H1 (cell line): ENCODE measurements at regions not wholly inside any gene's neighbourhood (a gene's known extent, or its start where the extent isn't known, plus 50 kb on each side); places are given as distances from the start of the nearest gene placed in this dataset.

Source experiments
- ATF3 ChIP-seq: IDR thresholded peaks from 2 replicates; pipeline ENCODE4 v1.6.1; 2011; ENCODE audit warnings: low read depth, mild to moderate bottlenecking, low read length; ENCODE audit not compliant: insufficient read depth
- BRCA1 ChIP-seq: IDR thresholded peaks from 2 replicates; pipeline ENCODE4 v1.6.1; 2012; ENCODE audit warnings: low read depth, low read length, improper control_type of control experiment
- KDM4A ChIP-seq: IDR thresholded peaks from one replicate; pipeline ENCODE4 v1.7.1; 2012; ENCODE audit warnings: low read depth, mild to moderate bottlenecking, moderate library complexity, low read length, inconsistent platforms; ENCODE audit not compliant: severe bottlenecking
- SIN3A ChIP-seq, 2 experiments: IDR thresholded peaks in 1 of 2; conservative IDR thresholded peaks in 1 of 2; 2 replicates each; pipeline ENCODE4 v1.6.1; 2011 to 2012; ENCODE audit warnings: low read length in 2 of 2, improper control_type of control experiment in 1 of 2, low read depth in 1 of 2, mild to moderate bottlenecking in 1 of 2
- SP2 ChIP-seq: IDR thresholded peaks from 2 replicates; pipeline ENCODE4 v1.6.1; 2012; ENCODE audit warnings: mild to moderate bottlenecking, low read length, inconsistent platforms

GRCh38 chr6:88445188-88445965, 279.2 kb upstream of the CNR1 start (continued):
- TF ChIP-seq BRCA1 (no peak), SIN3A (conservative IDR thresholded peaks at IDR 0.05 in 1 of 2, IDR thresholded peaks at IDR 0.05 in 1 of 2; ENCODE audit: low read depth in 1 of 2, low read length in 2 of 2) (no peak), SP2 (no peak), ATF3 (no peak), KDM4A (no peak)
